ENCODE measurements at regions not wholly inside any gene's neighbourhood (a gene's known extent, or its start where the extent isn't known, plus 50 kb on each side); places are given as distances from the start of the nearest gene placed in this dataset.
A peak's percentile ranks its signal among the peaks of the same experiment; 100 is the strongest.

DNA sequence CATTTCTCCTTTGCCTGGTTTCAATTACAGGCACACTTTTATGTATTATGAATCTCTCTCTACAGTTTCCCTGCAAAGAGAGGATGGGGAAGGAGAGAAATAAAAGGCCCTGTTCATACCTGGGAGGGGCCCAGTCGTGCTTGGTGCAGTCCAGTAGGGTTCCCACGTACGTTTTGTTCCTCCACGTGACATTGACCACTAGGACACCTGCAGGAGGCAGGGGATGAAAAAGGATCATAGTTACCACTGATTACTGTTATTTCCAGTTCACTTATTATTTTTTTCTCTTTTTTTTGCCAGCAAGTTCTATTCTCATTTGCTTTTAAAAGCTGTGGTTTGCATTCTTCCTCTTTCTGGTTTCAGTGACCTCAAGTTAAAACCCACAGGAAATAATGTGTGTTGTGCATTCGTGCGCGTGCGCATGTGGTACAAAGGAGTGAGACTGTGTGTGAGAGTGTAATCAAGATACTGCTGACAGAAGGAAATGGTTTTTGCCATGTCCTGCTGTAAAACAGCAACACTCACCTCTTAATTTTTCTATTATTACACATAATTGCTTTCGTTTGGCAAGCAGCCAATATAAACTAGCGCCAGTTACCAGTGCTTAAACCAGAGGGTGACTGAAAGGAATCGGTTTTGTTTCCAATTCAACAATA is 96.8 kb downstream of the ZNF608 start (continued):
- no peak for TF ChIP-seq ZNF785 (tag by site-specific recombination; IDR thresholded peaks at IDR 0.05)
- TF ChIP-seq, protein P1, sequence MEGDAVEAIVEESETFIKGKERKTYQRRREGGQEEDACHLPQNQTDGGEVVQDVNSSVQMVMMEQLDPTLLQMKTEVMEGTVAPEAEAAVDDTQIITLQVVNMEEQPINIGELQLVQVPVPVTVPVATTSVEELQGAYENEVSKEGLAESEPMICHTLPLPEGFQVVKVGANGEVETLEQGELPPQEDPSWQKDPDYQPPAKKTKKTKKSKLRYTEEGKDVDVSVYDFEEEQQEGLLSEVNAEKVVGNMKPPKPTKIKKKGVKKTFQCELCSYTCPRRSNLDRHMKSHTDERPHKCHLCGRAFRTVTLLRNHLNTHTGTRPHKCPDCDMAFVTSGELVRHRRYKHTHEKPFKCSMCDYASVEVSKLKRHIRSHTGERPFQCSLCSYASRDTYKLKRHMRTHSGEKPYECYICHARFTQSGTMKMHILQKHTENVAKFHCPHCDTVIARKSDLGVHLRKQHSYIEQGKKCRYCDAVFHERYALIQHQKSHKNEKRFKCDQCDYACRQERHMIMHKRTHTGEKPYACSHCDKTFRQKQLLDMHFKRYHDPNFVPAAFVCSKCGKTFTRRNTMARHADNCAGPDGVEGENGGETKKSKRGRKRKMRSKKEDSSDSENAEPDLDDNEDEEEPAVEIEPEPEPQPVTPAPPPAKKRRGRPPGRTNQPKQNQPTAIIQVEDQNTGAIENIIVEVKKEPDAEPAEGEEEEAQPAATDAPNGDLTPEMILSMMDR (tag by site-specific recombination; IDR thresholded peaks at IDR 0.05) = no peak
- TF ChIP-seq ZNF791 (tag by site-specific recombination; IDR thresholded peaks at IDR 0.05) = no peak
- no peak for TF ChIP-seq GFI1B (tag by site-specific recombination; IDR thresholded peaks at IDR 0.05)
- TF ChIP-seq, protein P2, sequence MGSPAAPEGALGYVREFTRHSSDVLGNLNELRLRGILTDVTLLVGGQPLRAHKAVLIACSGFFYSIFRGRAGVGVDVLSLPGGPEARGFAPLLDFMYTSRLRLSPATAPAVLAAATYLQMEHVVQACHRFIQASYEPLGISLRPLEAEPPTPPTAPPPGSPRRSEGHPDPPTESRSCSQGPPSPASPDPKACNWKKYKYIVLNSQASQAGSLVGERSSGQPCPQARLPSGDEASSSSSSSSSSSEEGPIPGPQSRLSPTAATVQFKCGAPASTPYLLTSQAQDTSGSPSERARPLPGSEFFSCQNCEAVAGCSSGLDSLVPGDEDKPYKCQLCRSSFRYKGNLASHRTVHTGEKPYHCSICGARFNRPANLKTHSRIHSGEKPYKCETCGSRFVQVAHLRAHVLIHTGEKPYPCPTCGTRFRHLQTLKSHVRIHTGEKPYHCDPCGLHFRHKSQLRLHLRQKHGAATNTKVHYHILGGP (tag by site-specific recombination; IDR thresholded peaks at IDR 0.05) = no peak
- no peak for TF ChIP-seq ZNF416 (tag by site-specific recombination; IDR thresholded peaks at IDR 0.05)
- TF ChIP-seq FEZF1 (tag by site-specific recombination; IDR thresholded peaks at IDR 0.05) = peak; percentile 95
- no peak for TF ChIP-seq ZSCAN16 (tag by site-specific recombination; IDR thresholded peaks at IDR 0.05)
- TF ChIP-seq ZNF221 (tag by site-specific recombination; IDR thresholded peaks at IDR 0.05; ENCODE audit: borderline replicate concordance) = peak; percentile 60; the same call in 1 of the 2 replicates
- no peak; the same call in 1 of the 2 replicates for TF ChIP-seq YY1 (tag by site-specific recombination; IDR thresholded peaks at IDR 0.05)
- no peak for TF ChIP-seq ZNF76 (tag by site-specific recombination; IDR thresholded peaks at IDR 0.05; ENCODE audit: borderline replicate concordance, low read depth)
- TF ChIP-seq ZBTB11 (tag by site-specific recombination; conservative IDR thresholded peaks at IDR 0.05; ENCODE audit: low read depth) = no peak
- TF ChIP-seq GLIS2 (tag by site-specific recombination; IDR thresholded peaks at IDR 0.05) = no peak
- TF ChIP-seq ZNF623 (tag by site-specific recombination; IDR thresholded peaks at IDR 0.05) = no peak
- no peak for TF ChIP-seq ZNF112 (tag by site-specific recombination; IDR thresholded peaks at IDR 0.05)
- TF ChIP-seq EGR2 (tag by site-specific recombination; IDR thresholded peaks at IDR 0.05; ENCODE audit: low read depth) = no peak
- no peak for TF ChIP-seq ZNF121 (tag by site-specific recombination; IDR thresholded peaks at IDR 0.05)
- no peak for TF ChIP-seq ZNF324 (tag by site-specific recombination; IDR thresholded peaks at IDR 0.05)
- TF ChIP-seq ZNF768 (tag by site-specific recombination; IDR thresholded peaks at IDR 0.05) = no peak
- peak; percentile 94 for TF ChIP-seq ZNF843 (tag by site-specific recombination; IDR thresholded peaks at IDR 0.05)
- TF ChIP-seq ZNF423 (tag by site-specific recombination; IDR thresholded peaks at IDR 0.05) = no peak
- no peak for TF ChIP-seq ZSCAN18 (tag by site-specific recombination; IDR thresholded peaks at IDR 0.05)
- TF ChIP-seq ZNF133 (tag by site-specific recombination; IDR thresholded peaks at IDR 0.05) = no peak
- no peak for TF ChIP-seq BCL11B (tag by site-specific recombination; IDR thresholded peaks at IDR 0.05; ENCODE audit: low read depth)
- TF ChIP-seq ZNF16 (tag by site-specific recombination; IDR thresholded peaks at IDR 0.05; ENCODE audit: low read depth) = no peak
- TF ChIP-seq, protein P3, sequence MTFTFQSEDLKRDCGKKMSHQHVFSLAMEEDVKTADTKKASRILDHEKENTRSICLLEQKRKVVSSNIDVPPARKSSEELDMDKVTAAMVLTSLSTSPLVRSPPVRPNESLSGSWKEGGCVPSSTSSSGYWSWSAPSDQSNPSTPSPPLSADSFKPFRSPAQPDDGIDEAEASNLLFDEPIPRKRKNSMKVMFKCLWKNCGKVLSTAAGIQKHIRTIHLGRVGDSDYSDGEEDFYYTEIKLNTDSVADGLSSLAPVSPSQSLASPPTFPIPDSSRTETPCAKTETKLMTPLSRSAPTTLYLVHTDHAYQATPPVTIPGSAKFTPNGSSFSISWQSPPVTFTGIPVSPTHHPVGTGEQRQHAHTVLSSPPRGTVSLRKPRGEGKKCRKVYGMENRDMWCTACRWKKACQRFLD (tag by site-specific recombination; IDR thresholded peaks at IDR 0.05) = no peak
- peak; percentile 19; the same call in 1 of the 2 replicates for TF ChIP-seq ZNF596 (tag by site-specific recombination; IDR thresholded peaks at IDR 0.05)
- TF ChIP-seq ZNF335 (tag by site-specific recombination; conservative IDR thresholded peaks at IDR 0.05) = no peak
- no peak for TF ChIP-seq ZNF837 (tag by site-specific recombination; IDR thresholded peaks at IDR 0.05)
- peak; percentile 80 for TF ChIP-seq IKZF3 (tag by site-specific recombination; IDR thresholded peaks at IDR 0.05)
- peak; percentile 62 for TF ChIP-seq ZNF580 (tag by site-specific recombination; IDR thresholded peaks at IDR 0.05)
- TF ChIP-seq ZNF621 (tag by site-specific recombination; IDR thresholded peaks at IDR 0.05) = no peak
- no peak for TF ChIP-seq GLIS1 (tag by site-specific recombination; IDR thresholded peaks at IDR 0.05)

Data from HEK293 (cell line).